Keratinocyte (primary cell): ENCODE measurements at regions not wholly inside any gene's neighbourhood (a gene's known extent, or its start where the extent isn't known, plus 50 kb on each side); places are given as distances from the start of the nearest gene placed in this dataset.

Experiments
- DNase-seq: peaks from one replicate; pipeline ENCODE4 v3.0.0-alpha.2; 2011; ENCODE audit warnings: low read depth, missing footprints, low spot score
- FAIRE-seq: peaks from 2 replicates; lab custom pipeline; 2011; peaks lifted over from hg19 to GRCh38; lab: Jason Lieb, UNC
- H2AFZ ChIP-seq: 2 replicates; pipeline ENCODE4 v1.6.0; 2012; ENCODE audit warnings: low read length, control low read depth, inconsistent platforms; ENCODE audit not compliant: control insufficient read depth
- H3K27ac ChIP-seq: 2 replicates; pipeline ENCODE4 v1.5.1; 2011; ENCODE audit warnings: low read length; ENCODE audit not compliant: control insufficient read depth, insufficient read depth
- H3K27me3 ChIP-seq: 3 replicates; pipeline ENCODE4 v1.6.0; 2011; ENCODE audit warnings: low read length; ENCODE audit not compliant: control insufficient read depth, insufficient read depth; ENCODE audit errors: extremely low read depth
- H3K36me3 ChIP-seq, 2 experiments: 2 replicates in 1 of 2; 3 replicates in 1 of 2; pipeline ENCODE4 v1.5.1; 2011; ENCODE audit warnings: low read length in 2 of 2, mild to moderate bottlenecking in 1 of 2; ENCODE audit not compliant: control insufficient read depth in 2 of 2, insufficient read depth in 2 of 2; ENCODE audit errors: extremely low read depth in 1 of 2
- H3K4me1 ChIP-seq: 3 replicates; pipeline ENCODE4 v1.5.1; 2011; ENCODE audit warnings: low read length; ENCODE audit not compliant: control insufficient read depth, insufficient read depth; ENCODE audit errors: extremely low read depth
- H3K4me2 ChIP-seq: 3 replicates; pipeline ENCODE4 v1.6.0; 2011; ENCODE audit warnings: low read depth, low read length; ENCODE audit not compliant: control insufficient read depth, insufficient read depth; ENCODE audit errors: extremely low read depth
- H3K4me3 ChIP-seq, 3 experiments: fragments of 200-600 bp in 1 of 3; sonication (generic) in 1 of 3; 2 replicates in 2 of 3; 3 replicates in 1 of 3; pipeline ENCODE4 v1.5.1; 2011 to 2016; ENCODE audit warnings: low read length in 3 of 3, mild to moderate bottlenecking in 3 of 3, control low read depth in 2 of 3, inconsistent platforms in 1 of 3, low read depth in 1 of 3, mixed read lengths in 1 of 3, mixed run types in 1 of 3, moderate library complexity in 1 of 3; ENCODE audit not compliant: control insufficient read depth in 2 of 3, insufficient read depth in 2 of 3; ENCODE audit errors: extremely low read depth in 1 of 3
- H3K79me2 ChIP-seq: 2 replicates; pipeline ENCODE4 v1.6.0; 2012; ENCODE audit warnings: low read length; ENCODE audit not compliant: control insufficient read depth, insufficient read depth
- H3K9ac ChIP-seq: 3 replicates; pipeline ENCODE4 v1.6.0; 2011; ENCODE audit warnings: low read length; ENCODE audit not compliant: control insufficient read depth, insufficient read depth; ENCODE audit errors: extremely low read depth
- H3K9me1 ChIP-seq: 3 replicates; pipeline ENCODE4 v1.6.0; 2011; ENCODE audit warnings: low read length; ENCODE audit not compliant: control insufficient read depth, insufficient read depth; ENCODE audit errors: extremely low read depth
- H3K9me3 ChIP-seq: 2 replicates; pipeline ENCODE4 v1.5.1; 2012; ENCODE audit warnings: low read depth, low read length; ENCODE audit not compliant: control insufficient read depth
- H4K20me1 ChIP-seq: 3 replicates; pipeline ENCODE4 v1.6.0; 2011; ENCODE audit warnings: low read length; ENCODE audit not compliant: control insufficient read depth, insufficient read depth; ENCODE audit errors: extremely low read depth
- EZH2 ChIP-seq: IDR thresholded peaks from one replicate; pipeline ENCODE4 v1.6.1; 2012; ENCODE audit warnings: inconsistent platforms, mild to moderate bottlenecking, low read length, moderate library complexity
- dilution Hi-C: fragments of 300-500 bp; cut with MboI; formaldehyde crosslinking; loops from one replicate; pipeline ENCODE4 v1.7.0; 2020; ENCODE audit warnings: low sequenced_read_pairs; ENCODE audit not compliant: extremely low pct_ligation_motif_present
- TF ChIP-seq, protein P1 (sequence below), 3 experiments: IDR thresholded peaks in 1 of 3; conservative IDR thresholded peaks in 1 of 3; optimal IDR thresholded peaks in 1 of 3; 2 replicates in 2 of 3; 3 replicates in 1 of 3; pipeline versions ENCODE3 to v1.5.1; 2011; ENCODE audit warnings: low read length in 3 of 3, mild to moderate bottlenecking in 3 of 3, moderate library complexity in 2 of 3, control low read depth in 1 of 3, inconsistent platforms in 1 of 3; ENCODE audit not compliant: insufficient read depth in 2 of 3; ENCODE audit errors: extremely low read depth in 1 of 3

DNA sequence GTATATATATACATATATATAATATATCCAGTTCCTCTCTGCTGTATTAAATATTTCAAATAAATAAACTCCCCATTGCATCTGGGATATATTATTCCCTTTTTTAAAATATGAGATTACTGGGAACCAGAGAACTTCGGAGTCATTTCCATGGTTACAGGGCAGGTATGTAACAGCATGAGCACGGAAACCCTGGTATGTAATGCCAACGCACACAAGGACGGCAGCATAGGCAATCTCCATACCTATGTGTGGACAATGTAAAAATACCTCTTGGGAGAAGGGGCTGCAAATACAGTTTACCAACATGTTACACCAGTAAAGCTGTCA, 62.8 kb downstream of the NUDT10 start:
- dilution Hi-C loops, result no loop called here
- H3K27me3 ChIP-seq, result no peaks in the 10 kb centered on the region
- no peaks in the 10 kb centered on the region for H3K9me1 ChIP-seq
- DNase-seq (no peak), FAIRE-seq (no peak)
- no peak for TF ChIP-seq EZH2
- TF ChIP-seq, protein P1, sequence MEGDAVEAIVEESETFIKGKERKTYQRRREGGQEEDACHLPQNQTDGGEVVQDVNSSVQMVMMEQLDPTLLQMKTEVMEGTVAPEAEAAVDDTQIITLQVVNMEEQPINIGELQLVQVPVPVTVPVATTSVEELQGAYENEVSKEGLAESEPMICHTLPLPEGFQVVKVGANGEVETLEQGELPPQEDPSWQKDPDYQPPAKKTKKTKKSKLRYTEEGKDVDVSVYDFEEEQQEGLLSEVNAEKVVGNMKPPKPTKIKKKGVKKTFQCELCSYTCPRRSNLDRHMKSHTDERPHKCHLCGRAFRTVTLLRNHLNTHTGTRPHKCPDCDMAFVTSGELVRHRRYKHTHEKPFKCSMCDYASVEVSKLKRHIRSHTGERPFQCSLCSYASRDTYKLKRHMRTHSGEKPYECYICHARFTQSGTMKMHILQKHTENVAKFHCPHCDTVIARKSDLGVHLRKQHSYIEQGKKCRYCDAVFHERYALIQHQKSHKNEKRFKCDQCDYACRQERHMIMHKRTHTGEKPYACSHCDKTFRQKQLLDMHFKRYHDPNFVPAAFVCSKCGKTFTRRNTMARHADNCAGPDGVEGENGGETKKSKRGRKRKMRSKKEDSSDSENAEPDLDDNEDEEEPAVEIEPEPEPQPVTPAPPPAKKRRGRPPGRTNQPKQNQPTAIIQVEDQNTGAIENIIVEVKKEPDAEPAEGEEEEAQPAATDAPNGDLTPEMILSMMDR (optimal IDR thresholded peaks at IDR 0.05 in 1 of 3, IDR thresholded peaks at IDR 0.05 in 1 of 3, conservative IDR thresholded peaks at IDR 0.05 in 1 of 3; ENCODE audit: extremely low read depth in 1 of 3, insufficient read depth in 2 of 3, low read length in 3 of 3), result no peak
- no peak overlapping the region for H2AFZ ChIP-seq
- no peaks in the 10 kb centered on the region for H4K20me1 ChIP-seq
- no peak overlapping the region for H3K27ac ChIP-seq
- no peaks in the 10 kb centered on the region for H3K36me3 ChIP-seq
- H3K9ac ChIP-seq, result no peak overlapping the region
- H3K4me1 ChIP-seq, result no peaks in the 10 kb centered on the region
- no peak overlapping the region for H3K4me2 ChIP-seq
- no peak overlapping the region for H3K4me3 ChIP-seq
- H3K79me2 ChIP-seq, result no peaks in the 10 kb centered on the region
- H3K9me3 ChIP-seq, result no peaks in the 10 kb centered on the region
